Testis (tissue), 2 donors: ENCODE measurements at regions not wholly inside any gene's neighbourhood (a gene's known extent, or its start where the extent isn't known, plus 50 kb on each side); places are given as distances from the start of the nearest gene placed in this dataset.

Experiments
- CTCF ChIP-seq, 3 experiments: fragments of 450-650 bp in 2 of 3; fragments of 200-600 bp in 1 of 3; sonication (generic) in 1 of 3; IDR thresholded peaks; one replicate each; pipeline ENCODE4 v1.5.1; 2016 to 2019; ENCODE audit warnings: antibody characterized with exemption in 3 of 3, mild to moderate bottlenecking in 2 of 3, moderate library complexity in 1 of 3
- POLR2A ChIP-seq: fragments of 450-650 bp; IDR thresholded peaks from one replicate; pipeline ENCODE4 v1.6.1; 2017; ENCODE audit warnings: antibody characterized with exemption, mild to moderate bottlenecking, moderate library complexity

GRCh38 chr14:97544571-97544970 lies 747.4 kb downstream of the VRK1 start:
- TF ChIP-seq POLR2A (no peak), CTCF (IDR thresholded peaks at IDR 0.05) (no peak)
